HG03064 (cell line): ENCODE measurements at regions not wholly inside any gene's neighbourhood (a gene's known extent, or its start where the extent isn't known, plus 50 kb on each side); places are given as distances from the start of the nearest gene placed in this dataset.
"Not testable (repeated sequence)": the region's sequence is repeated elsewhere in the genome, so short reads cannot be mapped to it uniquely, and the experiment has no call there.

Experiments
- ATAC-seq: cut with Tn5 transposase; IDR thresholded peaks from one replicate; pipeline ENCODE4 v1.9.1; 2021; ENCODE audit warnings: low read depth; ENCODE audit not compliant: unreplicated experiment

GRCh38 chr1:96865731-96866685 lies 144.4 kb downstream of the PTBP2 start:
- ATAC-seq, result no peak

GRCh38 chr1:96872757-96873156 lies 151.2 kb downstream of the PTBP2 start:
- ATAC-seq, result no peak

- no peak for ATAC-seq
Observed at GRCh38 chr1:96878640-96879039, 157.1 kb downstream of the PTBP2 start.

GRCh38 chr1:96880626-96881025 lies 159.0 kb downstream of the PTBP2 start:
- no peak for ATAC-seq

GRCh38 chr1:96882096-96882495 lies 160.5 kb downstream of the PTBP2 start:
- no peak for ATAC-seq

- ATAC-seq, result no peak
Observed at GRCh38 chr1:96886474-96886873, 164.9 kb downstream of the PTBP2 start.

- ATAC-seq, result no peak
Observed at GRCh38 chr1:96887501-96887900, 165.9 kb downstream of the PTBP2 start.

- no peak for ATAC-seq
Observed at GRCh38 chr1:96901783-96902363, 180.3 kb downstream of the PTBP2 start.

GRCh38 chr1:96912248-96912647 lies 190.7 kb downstream of the PTBP2 start:
- ATAC-seq, result no peak

- not testable (repeated sequence) for ATAC-seq
Observed at GRCh38 chr1:96915701-96916100, 194.1 kb downstream of the PTBP2 start.

GRCh38 chr1:96918406-96918805 lies 196.8 kb downstream of the PTBP2 start:
- no peak for ATAC-seq

- no peak for ATAC-seq
Observed at GRCh38 chr1:96922181-96922580, 200.6 kb downstream of the PTBP2 start.

- ATAC-seq, result no peak
Observed at GRCh38 chr1:96923753-96924152, 202.2 kb downstream of the PTBP2 start.

- ATAC-seq, result no peak
Observed at GRCh38 chr1:96926176-96926575, 204.6 kb downstream of the PTBP2 start.

- ATAC-seq, result no peak
Observed at GRCh38 chr1:96927125-96927524, 205.5 kb downstream of the PTBP2 start.

- ATAC-seq, result no peak
Observed at GRCh38 chr1:96931136-96931535, 209.6 kb downstream of the PTBP2 start.

GRCh38 chr1:96934282-96934681 lies 212.7 kb downstream of the PTBP2 start:
- ATAC-seq, result no peak

GRCh38 chr1:96944432-96945092 lies 223.0 kb downstream of the PTBP2 start:
- ATAC-seq, result no peak

GRCh38 chr1:96945509-96946084 lies 224.0 kb downstream of the PTBP2 start:
- no peak for ATAC-seq

- ATAC-seq, result no peak
Observed at GRCh38 chr1:96955307-96956012, 233.9 kb downstream of the PTBP2 start.
